GM18505 (cell line): ENCODE measurements at regions not wholly inside any gene's neighbourhood (a gene's known extent, or its start where the extent isn't known, plus 50 kb on each side); places are given as distances from the start of the nearest gene placed in this dataset.
"Not testable (repeated sequence)": the region's sequence is repeated elsewhere in the genome, so short reads cannot be mapped to it uniquely, and the experiment has no call there.

ENCODE experiments used
- ATAC-seq: cut with Tn5 transposase; IDR thresholded peaks from one replicate; pipeline ENCODE4 v1.9.1; 2021; ENCODE audit not compliant: unreplicated experiment
- POLR2A ChIP-seq: IDR thresholded peaks from 4 replicates; pipeline ENCODE4 v1.6.1; 2011; ENCODE audit warnings: borderline replicate concordance; ENCODE audit not compliant: insufficient read depth, insufficient read length; ENCODE audit errors: extremely low read depth

GRCh38 chr2:234163510-234164045, 113.1 kb downstream of the SPP2 start:
- no peak for TF ChIP-seq POLR2A
- ATAC-seq, result no peak

GRCh38 chr2:234162861-234163260, 112.4 kb downstream of the SPP2 start:
- TF ChIP-seq POLR2A, result no peak

GRCh38 chr2:234161932-234162331, 111.4 kb downstream of the SPP2 start:
- no peak for TF ChIP-seq POLR2A

More at GRCh38 chr2:234162861-234163260, 112.4 kb downstream of the SPP2 start:
- ATAC-seq, result no peak

GRCh38 chr2:234158812-234159211, 108.3 kb downstream of the SPP2 start:
- ATAC-seq, result no peak
- TF ChIP-seq POLR2A, result no peak

More at GRCh38 chr2:234161932-234162331, 111.4 kb downstream of the SPP2 start:
- no peak for ATAC-seq

- TF ChIP-seq POLR2A, result no peak
- no peak for ATAC-seq
Measured at GRCh38 chr2:234157817-234158588, 107.5 kb downstream of the SPP2 start.

GRCh38 chr2:234156326-234156725, 105.8 kb downstream of the SPP2 start:
- ATAC-seq, result no peak
- TF ChIP-seq POLR2A, result no peak

GRCh38 chr2:234152835-234153234, 102.3 kb downstream of the SPP2 start:
- not testable (repeated sequence) for ATAC-seq

- no peak for ATAC-seq
- TF ChIP-seq POLR2A, result no peak
Measured at GRCh38 chr2:234147335-234147861, 96.9 kb downstream of the SPP2 start.

- TF ChIP-seq POLR2A, result no peak
Measured at GRCh38 chr2:234146087-234146826, 95.8 kb downstream of the SPP2 start.

GRCh38 chr2:234145511-234145910, 95.0 kb downstream of the SPP2 start:
- no peak for TF ChIP-seq POLR2A
- no peak for ATAC-seq

More at GRCh38 chr2:234146087-234146826, 95.8 kb downstream of the SPP2 start:
- no peak for ATAC-seq

GRCh38 chr2:234145057-234145456, 94.6 kb downstream of the SPP2 start:
- ATAC-seq, result no peak
- no peak for TF ChIP-seq POLR2A

GRCh38 chr2:234143896-234144295, 93.4 kb downstream of the SPP2 start:
- no peak for TF ChIP-seq POLR2A
- ATAC-seq, result no peak

GRCh38 chr2:234142530-234142929, 92.0 kb downstream of the SPP2 start:
- ATAC-seq, result no peak

More at GRCh38 chr2:234142530-234142929, 92.0 kb downstream of the SPP2 start:
- TF ChIP-seq POLR2A, result no peak
